GM20431 (cell line): ENCODE measurements at regions not wholly inside any gene's neighbourhood (a gene's known extent, or its start where the extent isn't known, plus 50 kb on each side); places are given as distances from the start of the nearest gene placed in this dataset.
"Not testable (repeated sequence)": the region's sequence is repeated elsewhere in the genome, so short reads cannot be mapped to it uniquely, and the experiment has no call there.

Source experiments
- in situ Hi-C: fragments of 300-500 bp; cut with MseI, MboI; formaldehyde crosslinking; loops from one replicate; pipeline ENCODE4 v1.15.0; 2020; ENCODE audit warnings: low sequenced_read_pairs; ENCODE audit not compliant: unreplicated experiment

DNA sequence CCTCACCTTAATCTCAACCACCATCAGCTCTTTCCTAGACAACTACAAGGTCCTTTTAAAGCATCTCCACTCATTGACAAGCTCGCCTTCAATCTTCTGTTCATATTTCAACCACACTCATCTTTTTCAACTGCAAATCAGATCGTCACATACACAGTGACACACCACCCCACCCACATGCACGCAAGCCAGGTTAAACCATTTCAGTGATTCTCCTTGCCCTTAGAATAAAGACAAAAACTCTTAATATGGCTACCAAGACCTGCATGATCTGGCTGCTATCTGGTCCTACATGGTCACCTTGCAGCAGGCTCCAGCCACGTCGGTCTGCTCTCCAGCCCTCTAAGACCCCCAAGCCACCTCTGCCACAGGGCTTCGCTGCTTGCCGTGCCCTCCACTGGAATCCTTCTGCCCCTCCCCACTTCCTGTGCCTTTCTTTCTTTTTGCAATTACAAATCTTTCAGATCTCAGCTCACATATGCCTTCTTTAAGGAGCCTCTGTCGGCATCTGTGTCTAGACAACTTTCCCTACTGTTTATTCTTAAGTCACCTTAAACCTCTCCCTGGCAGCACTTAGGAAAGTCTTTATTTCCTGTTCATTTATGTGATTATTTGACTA lies 507.3 kb upstream of the ARID1B start:
- in situ Hi-C loops, result no loop called here

DNA sequence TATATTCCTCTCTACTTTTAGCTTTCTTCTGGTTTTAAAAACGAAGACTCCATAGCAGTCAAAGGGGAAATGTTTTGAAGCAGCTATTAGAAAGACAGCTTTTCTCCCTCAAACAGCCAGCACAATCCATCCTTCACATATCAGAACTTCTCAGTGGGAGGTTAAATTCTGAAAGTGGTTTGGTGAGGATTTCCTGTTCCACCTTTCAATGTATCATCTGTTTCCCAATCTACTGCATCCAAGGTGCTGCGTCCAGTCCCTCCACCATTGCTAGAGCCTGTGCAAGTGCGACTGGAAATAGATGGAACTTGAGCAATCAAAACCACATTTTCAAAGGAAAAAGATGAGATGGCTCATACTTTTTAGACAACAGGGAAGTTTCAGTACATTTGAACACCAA lies 508.3 kb upstream of the ARID1B start:
- in situ Hi-C loops, result no loop called here

DNA sequence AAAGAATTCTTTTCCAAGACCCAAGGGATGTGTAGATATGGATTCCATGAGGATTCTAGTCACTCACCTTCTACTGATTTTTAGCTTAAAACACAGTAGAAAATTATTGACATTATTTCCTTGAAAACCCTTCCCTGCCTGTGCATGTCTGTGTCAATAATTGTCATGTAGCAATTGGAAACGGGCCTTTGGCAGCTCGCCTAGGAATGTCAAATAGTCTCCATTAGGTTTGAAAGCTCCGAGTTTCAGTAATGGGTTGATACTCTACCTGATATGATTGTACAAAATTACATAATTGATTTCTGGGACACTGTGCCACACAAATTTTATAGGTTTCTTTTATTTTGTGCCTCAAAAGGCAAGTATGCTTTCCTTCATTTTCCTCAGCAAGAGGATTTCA lies 515.2 kb upstream of the ARID1B start:
- in situ Hi-C loops, result no loop called here

DNA sequence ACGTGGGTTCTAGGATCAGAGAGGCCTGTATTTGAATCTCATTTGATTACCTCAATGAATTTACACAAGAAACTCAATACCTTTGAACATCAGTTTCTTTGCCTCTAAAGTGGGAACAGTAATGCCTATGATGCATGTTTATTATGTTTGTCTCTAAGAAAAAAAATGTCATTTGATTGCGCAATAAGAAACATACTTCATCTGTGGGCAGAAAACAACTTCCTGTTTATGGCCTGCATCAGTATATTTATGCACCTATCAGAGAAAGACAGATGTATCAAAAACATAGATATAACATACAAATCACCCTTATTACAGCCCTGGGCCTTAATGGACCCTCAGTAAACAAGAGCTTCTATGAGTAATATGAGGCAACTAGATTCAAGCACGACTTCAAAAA lies 516.4 kb upstream of the ARID1B start:
- in situ Hi-C loops, result no loop called here

DNA sequence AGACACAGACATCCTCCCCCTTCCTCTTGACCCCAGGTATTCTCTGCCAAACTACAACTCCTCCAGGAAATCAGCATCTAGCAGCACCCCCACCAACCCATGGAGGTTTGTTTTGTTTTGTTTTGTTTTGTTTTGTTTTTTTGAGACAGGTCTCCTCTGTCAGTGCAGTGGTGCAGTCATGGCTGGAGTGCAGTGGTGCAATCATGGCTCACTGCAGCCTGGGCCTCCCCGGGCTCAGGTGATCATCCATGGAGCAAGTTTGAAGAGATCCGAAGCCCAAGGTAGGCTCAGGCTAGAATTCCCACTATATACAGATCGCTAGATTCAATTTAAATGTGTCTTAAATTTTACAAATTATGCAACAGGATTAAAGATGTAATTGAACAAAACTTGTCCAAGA lies 518.2 kb upstream of the ARID1B start:
- in situ Hi-C loops, result no loop called here

DNA sequence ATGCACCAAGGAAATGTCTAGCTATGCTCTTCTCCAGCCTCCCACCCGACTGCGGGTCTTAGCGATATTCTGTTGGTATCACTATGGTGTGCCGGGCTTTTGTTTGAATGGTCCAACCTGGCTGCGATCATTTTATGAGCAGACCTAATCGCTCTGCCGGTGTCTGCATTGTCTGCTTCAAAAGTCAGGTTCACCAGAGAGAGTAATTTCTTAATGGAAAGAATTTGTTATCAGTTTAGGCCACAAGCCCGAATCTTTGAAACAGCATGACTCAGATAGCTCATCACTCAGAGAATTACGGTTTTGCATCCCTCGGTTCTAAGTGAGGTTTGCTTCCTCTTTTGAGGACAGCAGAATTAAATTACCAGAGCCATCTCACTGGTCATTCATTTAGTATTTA lies 521.0 kb upstream of the ARID1B start:
- in situ Hi-C loops, result no loop called here

DNA sequence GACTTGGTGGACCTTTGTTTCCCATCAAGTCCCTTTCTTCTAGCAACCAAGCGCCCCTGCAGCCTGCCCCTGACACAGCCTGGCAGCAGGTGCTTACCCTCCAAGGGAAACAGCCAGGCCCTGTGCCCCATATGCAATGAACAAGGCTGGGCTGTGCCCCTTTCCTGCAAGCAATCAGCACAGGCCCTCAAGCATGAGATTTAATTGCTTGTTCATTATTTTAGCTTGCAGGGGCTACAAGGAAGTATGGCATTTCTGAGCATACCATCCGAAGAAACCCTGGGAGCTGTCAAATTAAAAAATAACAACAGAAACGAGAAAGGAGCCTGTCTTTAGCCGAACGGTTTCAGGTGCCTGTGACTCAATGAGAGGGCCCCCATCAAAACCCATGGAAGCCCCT lies 522.9 kb upstream of the ARID1B start:
- in situ Hi-C loops, result no loop called here

DNA sequence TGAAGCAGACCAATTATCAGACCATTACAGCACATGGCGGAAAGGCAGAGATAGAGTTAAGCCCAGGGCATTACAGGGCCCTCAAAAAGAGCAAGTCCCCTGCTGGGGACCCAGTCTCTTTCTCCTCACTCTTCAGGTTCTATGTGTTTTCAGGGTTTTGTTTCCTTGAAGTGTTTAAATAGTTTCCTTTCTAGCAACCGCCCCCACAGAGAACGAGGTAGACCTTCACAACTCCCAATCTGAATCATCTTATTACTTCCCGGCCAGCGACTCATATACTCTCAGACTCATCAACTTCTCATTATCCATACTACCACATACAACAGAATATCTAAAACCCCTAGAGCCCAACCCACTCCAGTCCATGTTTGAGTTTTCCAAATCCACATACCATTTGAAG lies 526.6 kb upstream of the ARID1B start:
- in situ Hi-C loops, result no loop called here

DNA sequence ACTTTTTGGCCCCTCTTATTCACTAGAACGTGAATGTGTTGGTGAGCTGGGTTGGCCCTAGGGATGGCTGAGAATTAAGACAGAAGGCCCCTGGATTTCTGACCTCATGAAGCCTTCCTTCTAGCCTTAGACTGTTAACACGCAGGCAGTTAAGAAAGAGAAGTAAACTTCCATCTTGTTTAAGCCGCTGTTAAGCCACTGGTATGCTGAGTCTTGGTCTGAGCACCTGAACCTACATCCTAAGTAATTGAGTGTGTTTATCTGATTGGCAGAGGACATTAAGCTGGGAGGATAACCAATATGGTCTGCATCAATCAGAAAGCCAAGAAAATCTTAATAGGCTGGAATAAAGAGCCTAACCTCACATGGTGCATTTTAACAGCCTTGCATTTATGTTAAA lies 535.0 kb upstream of the ARID1B start:
- in situ Hi-C loops, result no loop called here

DNA sequence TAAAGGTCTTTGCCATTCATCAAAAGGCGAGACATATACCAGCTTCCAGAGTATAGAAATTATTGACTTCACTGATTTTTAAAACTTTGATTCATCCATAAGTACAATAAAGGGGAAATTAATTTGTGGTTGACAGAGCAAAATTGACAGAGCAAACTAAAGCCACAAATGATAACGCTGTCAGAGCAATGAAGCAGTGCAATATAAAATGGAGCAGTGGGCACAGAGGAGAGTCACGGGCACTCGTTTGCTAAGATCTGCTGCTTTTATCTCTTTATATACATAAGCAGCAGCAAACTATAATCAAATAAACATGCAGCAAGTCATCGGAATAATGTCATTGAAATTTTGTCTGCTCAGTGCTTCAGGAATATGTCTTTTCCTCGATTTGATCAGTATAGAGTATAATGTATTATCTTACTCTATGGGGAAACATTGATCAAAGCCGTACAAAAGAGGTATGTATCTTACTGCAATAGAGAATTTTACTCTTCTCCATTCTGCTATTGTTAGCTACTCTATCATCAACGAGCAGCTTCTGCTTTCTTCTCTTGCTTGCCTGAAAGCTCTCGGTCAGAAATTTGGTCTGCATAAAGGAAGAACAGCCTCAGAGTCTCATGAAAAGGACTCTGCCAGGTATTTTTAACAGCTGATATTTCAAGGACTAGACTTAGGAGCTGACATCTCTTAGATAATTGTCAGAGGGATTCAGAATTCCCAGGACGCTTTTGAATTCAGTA lies 546.0 kb upstream of the ARID1B start:
- in situ Hi-C loops, result no loop called here

DNA sequence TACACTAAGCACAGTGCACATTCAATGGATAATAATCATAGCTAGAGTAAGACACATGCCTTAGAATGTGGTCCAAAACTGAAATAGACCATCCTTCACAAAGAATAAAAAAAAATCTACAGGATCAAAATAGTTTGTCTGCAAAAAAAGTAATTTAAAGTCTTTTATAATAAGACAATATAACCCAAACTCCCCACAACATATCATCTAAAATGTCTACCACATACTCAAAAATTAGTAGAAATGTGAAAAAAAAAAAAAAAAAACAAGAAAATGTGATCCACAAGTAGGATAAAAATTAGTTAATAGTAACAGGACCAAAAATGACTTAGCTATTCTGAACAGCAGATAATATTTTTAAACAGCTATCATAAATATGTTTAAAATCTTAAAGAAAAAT lies 557.2 kb upstream of the ARID1B start:
- in situ Hi-C loops, result no loop called here

DNA sequence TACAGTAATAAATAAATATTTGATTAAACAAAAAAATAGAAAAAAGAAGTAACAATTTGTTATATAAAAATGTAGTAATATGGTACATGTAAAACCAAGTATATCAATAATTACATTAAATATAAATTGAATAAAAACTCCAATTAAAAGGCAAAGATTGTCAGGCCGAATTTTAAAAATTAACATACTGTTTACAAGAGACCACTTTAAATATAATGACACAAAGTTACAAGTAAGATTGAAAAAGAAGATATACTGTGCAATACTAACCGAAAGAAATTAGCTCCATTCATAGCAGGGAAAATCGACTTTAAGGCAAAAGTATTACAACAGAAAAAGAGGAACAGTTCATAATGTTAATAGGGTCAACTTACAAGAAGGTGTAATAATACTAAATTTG lies 571.5 kb upstream of the ARID1B start:
- in situ Hi-C loops, result no loop called here

DNA sequence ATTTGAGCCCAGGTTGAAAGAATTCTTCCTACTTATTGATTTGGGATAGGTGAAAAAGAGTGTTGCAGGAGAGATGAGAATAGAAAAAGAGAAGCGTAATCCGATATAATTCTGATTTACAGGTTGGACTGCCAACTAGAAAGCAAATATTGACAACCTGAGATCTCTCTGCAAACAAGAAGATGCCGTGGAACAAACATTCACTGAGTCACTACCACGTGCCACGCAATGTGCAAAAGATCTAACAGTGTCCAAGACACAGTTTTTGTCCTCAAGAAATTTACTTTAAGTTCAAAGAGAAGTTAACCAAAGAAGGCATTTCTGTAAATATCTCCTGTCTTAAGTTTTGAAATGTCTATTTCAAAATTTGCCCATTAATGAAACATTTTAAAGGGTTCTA lies 578.0 kb upstream of the ARID1B start:
- in situ Hi-C loops, result no loop called here

DNA sequence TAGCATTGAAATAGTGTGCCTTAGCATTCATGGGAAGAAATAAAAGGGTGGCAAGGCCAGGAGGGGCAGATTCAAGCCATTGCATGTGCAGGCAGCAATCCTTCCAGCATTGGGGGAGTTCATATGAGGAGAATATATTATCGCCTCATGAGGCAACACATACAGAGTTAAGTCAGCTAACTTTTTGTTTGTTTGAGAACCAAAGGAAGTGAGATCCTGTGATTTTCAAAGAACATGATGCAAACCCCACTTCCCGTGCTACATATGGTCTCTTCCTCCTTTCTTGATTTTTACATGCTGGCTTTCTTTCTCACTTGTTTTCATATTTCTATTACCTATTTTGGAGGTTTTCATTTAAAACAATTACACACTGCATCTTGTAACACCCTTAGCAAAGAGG lies 579.7 kb upstream of the ARID1B start:
- in situ Hi-C loops, result no loop called here

DNA sequence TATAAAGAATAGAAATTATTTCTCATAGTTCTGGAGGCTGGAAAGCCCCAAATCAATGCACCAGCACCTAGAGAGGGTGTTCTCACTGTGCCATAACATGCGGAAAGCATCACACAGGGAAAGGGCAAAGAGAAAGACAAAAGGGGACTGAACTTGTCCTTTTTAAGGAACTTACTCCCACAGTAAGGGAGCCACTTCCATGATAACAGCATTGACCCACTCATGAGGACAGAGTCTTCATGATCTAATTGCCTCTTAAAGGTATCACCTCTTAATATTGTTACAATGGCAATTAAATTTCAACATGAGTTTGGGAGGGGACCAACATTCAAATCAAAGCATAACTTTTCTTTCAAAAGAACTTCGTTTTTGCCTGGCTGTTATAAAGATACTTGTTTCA lies 582.2 kb upstream of the ARID1B start:
- in situ Hi-C loops, result no loop called here

DNA sequence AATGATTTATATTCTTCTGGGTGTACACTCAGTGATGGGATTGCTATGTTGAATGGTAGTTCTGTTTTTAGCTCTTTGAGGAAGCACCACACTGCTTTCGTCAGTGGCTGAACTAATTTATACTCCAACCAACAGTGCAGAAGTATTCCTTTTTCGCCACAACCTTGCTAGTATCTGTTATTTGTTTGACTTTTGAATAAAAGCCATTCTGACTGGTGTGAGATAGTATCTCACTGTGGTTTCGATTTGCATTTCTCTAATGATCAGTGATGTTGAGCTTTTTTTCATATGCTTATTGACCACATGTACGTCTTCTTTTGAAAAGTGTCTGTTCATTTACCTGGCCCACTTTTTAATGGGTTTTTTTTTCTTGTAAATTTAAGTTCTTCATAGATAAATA lies 583.8 kb upstream of the ARID1B start:
- in situ Hi-C loops, result no loop called here

DNA sequence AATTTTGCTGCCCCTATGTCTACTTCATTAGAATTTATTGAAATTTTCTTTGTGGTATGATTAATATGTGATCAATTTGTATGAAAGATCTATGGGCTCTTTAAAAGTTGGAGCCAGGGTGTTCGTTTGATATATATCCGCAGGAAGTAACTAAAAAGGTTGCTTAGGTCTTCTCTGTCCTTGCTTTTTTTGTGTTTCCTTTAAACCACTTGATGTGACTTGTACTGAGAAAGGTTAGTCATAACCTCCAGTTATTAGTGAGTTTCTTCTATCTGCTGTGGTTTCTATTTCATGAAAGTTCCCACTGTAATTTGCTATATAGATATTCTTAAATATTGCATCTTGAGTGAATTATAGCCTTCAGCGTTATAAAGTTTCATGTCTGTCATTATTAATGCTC lies 585.3 kb upstream of the ARID1B start:
- in situ Hi-C loops, result no loop called here

DNA sequence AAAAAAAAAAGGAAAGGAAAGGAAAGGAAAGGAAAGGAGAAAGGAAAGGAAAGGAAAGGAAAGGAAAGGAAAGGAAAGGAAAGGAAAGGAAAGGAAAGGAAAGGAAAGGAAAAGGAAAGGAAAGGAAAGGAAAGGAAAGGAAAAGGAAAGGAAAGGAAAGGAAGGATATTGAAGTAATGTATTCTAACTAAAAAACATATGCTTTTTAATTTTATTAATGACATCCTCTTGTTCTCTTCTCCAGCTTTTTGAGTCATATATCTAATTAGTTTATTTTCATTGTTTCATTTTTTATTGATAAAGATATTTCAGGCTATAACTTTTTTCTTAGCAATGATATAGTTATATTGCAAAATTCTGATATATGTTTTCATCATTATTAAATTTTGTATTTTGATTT lies 585.8 kb upstream of the ARID1B start:
- in situ Hi-C loops, result not testable (repeated sequence)

DNA sequence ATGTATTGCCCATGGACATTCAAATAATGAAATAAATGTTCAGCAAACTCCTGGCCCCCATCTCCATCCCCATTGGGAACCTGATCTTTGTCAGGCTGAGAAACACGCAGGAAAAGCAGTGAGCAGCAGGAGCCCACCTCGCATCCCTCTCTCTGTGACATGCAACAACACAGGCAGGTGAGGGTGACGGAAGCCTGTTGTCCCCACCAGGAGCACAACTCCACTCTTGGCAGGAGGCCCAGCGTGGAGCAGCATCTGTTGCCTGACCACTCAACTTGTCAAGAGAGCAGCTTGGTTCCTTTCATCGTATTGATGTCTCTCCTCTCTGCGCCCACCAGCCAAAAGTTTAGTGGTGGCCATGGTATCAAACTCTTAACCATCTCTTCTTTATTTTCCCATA lies 586.9 kb upstream of the ARID1B start:
- in situ Hi-C loops, result no loop called here

DNA sequence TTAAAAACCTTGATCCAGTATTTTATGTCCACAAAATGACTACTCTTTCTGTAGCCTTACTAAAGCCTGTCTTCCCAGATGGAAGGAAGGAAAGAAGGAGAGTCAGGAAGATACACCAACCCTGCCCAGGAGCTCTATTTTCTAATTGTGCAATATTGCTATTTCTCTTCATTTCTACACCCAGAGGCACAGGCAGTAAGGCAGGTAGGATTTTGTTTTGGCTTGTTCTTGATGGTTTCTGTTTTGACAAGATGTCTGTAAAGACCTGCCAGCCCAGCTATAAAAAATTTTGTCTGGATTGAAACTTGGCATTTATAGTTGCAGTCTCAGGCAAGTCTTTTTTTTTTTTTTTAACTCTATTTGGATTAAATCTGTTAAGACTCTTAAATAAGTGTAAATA lies 587.5 kb upstream of the ARID1B start:
- in situ Hi-C loops, result no loop called here

DNA sequence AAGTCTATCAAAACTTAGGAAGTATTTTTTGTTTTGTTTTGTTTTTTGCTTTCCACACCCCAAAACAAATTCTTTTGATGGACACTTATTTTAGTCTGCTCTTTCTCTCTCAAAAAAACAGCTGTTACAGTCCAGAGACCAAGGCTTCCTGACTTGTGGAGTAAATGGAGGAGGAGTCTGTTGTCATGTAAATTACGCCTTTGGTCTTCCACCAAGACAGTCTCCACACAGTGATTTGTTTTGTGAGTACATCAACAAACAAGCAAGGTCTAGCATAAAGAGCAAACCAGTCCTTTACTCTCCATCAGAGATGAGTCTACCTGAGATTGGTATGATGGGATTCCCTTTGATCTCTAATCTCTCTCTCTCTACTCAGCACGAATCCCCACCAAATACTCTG lies 588.0 kb upstream of the ARID1B start:
- in situ Hi-C loops, result no loop called here

DNA sequence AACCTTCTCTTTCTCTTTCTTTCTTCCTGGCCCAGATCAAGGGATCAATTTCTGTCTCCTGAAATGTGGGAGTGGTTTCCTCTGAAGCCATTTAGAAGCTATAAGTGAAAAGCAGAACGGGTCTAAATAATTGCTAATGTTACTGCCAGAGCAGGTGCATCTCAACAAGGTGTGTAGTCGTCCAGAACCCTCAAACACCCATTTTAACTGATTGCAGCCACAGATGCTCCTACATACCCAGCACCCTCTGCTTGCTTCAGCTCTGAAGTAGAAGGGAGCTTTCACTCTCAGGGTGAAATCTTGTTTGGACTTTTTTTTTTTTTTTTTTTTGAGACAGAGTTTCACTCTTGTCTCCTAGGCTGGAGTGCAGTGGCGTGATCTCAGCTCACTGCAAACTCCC lies 592.1 kb upstream of the ARID1B start:
- in situ Hi-C loops, result no loop called here
